NCI-H2196 (cell line): ENCODE measurements at regions not wholly inside any gene's neighbourhood (a gene's known extent, or its start where the extent isn't known, plus 50 kb on each side); places are given as distances from the start of the nearest gene placed in this dataset.

Source experiments
- DNase-seq: peaks from one replicate; lab custom pipeline; 2025; ENCODE audit not compliant: unreplicated experiment; lab: John Stamatoyannopoulos, UW

- no peak for DNase-seq
Measured at GRCh38 chr9:20009606-20010005, 220.8 kb upstream of the SLC24A2 start.

DNA sequence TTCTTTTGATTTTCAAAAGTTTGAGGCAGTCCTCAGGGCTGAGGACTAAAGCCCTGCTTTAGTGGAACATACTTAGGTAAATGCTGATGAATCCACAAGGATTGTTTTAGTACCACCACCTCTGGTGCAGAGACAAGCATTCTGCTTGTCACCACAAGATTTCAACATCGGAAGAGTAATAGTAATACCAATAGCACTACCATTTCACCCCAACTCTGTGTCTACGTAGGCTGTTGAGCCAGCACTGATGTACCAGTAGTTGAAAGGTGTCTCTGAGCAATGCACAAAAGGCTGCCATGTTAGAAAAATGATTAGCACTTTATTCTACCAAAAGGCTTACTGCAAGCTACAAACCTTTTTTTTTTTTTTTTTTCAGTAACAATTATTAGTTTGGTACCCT, 213.2 kb upstream of the SLC24A2 start:
- DNase-seq = no peak

DNA sequence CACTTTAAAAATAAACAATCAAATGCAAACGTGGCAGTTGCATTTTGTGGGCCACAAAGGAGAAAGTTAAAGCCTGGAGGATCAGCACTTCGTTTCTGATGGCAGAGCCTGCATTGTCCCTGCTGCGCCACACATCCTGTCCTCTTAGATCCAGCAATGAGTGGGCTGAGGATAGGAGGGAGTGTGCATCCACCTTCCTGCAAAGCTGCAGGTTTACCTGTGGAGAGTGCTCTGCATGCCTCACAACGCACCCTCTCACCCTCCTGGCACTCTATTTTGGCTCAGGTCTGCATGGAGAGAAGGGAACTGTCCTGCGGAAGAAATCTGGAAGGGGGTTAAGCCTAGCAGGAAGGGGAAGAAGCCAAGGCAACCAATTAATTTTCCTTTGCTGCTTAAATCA, 212.2 kb upstream of the SLC24A2 start:
- DNase-seq = no peak

DNA sequence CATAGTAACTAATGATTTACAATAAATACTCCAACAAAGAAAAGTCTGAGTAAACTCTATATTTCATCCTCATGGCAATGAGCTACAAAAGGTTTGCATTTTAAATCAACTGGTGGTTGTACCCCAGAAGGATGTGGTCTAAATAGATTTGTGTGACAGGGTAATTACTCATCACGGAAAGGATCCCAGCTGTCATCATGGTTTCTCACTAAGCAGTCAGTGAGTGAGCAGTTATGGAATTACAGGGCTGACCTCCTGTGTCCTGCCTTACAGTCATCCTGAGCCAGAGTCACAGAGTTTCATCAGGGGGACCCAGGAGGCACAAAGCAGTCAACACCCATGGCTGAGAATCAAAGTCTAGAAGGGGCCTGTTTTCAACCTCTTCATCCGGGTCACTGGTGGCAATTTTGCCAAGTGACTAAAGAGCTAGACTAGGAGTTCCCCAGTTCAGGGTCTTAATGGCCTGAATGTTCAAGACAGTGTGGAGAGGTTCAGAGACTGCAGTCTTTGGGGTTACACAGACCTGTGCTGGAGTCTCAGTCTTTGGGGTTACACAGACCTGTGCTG, 210.7 kb upstream of the SLC24A2 start:
- no peak for DNase-seq

DNA sequence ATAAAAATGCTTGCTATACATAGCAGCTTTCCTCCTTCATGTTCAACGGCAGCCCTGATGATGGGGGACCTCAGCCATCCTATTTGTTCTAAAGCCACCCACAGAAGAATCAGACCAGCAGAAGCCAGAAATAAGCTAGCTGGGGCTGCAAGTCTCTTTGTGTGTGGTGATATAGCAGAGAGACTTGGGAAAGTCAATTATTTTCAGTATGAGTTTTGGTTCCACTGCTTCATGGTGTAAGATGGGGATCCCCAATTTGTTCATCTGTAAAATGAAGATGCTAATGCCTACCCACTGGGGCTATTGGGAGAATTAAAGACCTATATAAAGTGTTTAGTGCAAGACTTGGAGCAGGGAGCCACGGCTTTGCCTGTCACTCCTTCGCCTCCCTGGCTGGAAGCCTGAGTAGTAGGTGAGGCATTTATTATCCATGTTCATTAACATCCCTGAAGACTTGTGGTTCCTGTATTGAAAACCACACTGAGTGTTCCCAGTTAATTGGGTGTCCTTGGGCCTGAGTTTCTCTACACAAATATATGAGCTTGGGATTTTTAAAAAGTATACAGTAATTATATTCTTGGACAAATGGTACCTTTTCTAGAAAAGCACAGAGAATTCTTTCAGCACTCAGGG, 210.1 kb upstream of the SLC24A2 start:
- no peak for DNase-seq

DNA sequence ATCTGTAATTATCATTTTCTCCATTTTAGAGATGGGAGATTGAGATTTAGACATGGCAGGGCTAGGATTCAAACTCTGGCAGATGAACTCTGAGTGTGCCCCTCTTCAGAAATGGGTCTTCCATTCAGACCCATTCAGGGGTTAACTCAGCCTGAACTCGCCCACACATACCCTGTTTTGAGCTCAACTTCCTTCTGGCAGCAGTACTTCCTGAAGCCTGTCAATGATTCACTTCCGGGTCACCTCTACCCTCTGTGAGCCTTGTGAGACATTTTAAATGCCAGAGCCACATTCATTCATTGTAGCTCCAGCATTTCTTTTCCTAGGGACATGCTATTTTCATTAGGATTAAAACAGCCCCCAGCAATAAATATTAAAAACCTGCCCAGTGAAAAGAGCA, 209.3 kb upstream of the SLC24A2 start:
- DNase-seq = no peak

DNA sequence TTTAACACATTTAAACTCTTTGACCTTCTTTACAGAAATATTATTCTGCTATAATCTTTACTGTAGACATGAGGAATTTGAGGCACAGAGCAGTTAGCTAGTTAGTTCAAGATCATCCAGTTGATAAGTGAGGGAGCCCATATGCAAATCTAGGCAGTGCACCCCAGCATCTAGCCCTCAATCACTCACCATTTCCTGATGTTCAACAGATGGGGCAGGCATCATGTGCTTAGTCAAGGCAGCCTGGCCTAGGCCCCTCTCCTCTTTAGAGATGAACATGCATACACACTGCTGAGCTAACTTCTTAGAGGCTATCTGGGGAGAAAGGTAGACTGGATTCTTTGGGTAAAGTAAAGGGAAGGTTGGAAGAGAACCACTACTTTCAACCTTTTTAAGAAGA, 206.8 kb upstream of the SLC24A2 start:
- DNase-seq = no peak

DNA sequence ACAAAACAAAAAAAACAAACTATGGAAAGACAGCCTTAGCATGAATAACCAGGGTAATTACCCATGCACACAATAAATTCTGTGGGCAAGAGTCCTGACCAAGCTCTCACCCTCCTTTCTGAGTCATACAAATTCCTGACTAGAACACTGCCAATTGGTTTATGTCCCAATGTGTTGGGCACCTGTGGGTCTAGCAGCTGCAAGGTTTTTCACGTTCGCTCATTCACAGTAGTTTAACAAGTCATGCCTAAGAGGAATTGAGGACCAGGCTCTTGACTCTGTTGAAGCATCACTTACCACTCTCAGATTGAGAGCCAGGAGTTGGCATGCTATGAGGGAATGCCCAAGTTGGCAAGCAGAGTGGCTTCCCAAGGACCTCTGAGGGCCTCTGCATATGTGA, 205.5 kb upstream of the SLC24A2 start:
- no peak for DNase-seq

DNA sequence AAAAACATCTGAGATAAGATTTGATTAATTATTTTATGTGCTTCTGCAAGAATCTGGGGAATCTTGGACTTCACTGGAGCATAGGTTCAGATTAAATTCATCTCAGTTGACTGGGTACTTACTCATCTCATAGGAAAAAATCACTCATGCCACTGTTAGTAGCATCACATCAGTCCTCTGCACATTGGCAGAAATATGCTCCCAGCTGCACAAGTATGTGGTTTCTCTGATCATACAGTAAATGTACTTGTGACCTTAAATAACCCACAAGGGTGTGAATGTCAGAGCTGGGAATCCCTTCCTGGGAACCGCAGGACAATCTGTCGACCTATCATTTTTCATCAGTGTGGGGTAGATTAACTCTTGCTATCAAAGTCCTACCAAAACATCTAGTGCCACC, 203.7 kb upstream of the SLC24A2 start:
- no peak for DNase-seq

DNA sequence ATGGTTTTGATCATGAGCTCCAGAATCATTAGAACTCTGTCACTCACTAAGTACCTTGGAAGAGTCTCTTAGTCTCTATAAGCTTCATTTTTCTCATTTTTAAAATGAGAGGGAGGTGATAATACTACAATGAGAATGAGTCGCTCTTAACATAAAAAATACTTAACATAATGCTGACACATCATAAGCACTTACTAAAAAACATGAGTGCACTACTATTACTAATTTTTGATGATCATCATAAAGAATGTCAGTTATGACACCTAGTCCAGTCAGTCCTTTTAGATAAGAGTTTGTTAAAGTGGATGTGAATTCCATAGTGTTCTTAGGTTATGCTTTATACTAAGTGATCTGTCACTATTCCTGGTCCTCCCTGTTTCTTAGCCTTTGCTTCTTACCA, 200.4 kb upstream of the SLC24A2 start:
- DNase-seq = no peak

- DNase-seq = no peak
Measured at GRCh38 chr9:19988281-19988680, 199.4 kb upstream of the SLC24A2 start.

GRCh38 chr9:19985081-19985480, 196.2 kb upstream of the SLC24A2 start:
- DNase-seq = no peak

DNA sequence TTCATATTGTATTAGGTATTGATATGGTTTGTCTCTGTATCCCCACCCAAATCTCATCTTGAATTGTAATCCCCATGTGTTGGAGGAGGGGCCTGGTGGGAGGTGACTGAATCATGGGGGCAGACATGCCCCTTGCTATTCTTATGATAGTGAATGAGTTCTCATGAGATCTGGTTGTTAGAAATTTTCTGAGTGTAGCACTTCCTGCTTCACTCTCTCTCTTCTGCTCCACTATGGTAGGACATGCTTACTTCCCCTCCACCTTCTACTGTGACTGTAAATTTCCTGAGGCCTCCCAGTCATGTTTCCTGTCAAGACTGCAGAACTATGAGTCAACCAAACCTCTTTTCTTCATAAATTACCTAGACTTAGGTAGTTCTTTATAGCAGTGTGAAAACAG, 187.4 kb upstream of the SLC24A2 start:
- no peak for DNase-seq

DNA sequence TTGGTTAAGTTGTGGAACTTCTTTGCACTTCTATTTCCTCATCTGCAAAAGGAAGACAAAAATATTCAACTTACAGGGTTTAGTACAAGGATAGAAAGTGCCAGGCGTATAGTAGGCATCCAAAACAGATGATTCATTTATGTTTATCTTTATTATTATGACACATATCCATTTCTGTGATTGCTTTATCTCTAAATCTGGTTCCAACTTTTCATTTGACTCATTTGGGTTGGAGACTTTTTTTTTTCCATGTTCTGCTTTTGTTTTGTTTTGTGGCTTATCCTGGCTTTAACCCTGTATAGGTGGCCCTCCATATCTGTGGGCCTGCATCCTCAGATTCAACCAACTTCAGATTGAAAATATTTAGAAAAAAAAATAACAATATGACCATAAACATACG, 186.7 kb upstream of the SLC24A2 start:
- no peak for DNase-seq

DNA sequence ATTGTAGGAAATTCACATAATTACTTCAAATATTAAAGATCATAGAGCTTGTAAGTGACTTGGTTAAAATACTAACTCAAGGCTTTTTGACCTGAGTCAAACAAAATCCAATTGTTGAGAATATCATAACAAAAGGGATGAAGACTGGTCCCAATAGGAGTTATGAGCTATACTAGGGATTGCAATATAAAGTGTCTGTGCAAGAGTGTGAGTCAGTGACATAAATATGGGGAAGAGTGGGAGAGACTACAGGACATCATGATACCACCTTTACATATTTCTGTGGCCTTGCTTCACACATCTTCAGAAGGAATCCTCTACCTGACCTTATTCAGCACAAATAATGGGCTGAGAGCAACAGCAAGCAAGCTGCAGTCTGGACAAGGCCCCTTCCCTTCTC, 180.9 kb upstream of the SLC24A2 start:
- no peak for DNase-seq

- no peak for DNase-seq
Measured at GRCh38 chr9:19967888-19968459, 179.1 kb upstream of the SLC24A2 start.

DNA sequence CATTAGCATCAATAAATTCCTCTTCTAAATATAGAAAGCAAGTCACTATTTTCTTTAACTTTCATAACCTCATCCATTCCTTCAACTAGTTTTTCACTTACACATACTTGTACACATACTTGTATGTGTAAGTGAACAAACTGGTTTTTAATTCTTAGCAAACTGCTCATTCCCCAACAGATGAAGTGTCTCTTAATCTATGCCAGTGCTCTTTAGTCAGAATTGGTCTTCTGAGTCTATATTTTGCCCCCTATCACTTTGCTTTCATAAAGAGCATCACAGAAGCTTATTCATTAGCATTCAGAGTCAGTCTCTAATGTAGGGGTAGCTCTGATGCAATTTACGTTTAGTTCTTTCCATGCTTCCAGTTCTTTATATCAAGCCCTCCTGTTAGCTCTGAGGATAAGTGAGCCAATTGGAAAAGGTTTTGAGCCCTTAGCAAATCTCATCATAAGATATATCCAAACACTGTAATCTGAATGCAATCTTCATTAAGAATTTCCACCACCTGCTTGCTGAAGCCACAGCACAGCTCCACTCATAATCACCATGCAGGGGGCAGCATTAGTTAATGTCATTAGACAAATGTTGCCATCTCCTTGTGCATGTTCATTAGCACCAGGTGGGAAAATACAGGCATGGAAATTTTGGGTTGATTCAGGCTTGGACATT, 178.5 kb upstream of the SLC24A2 start:
- no peak for DNase-seq

- DNase-seq = no peak
Measured at GRCh38 chr9:19965336-19965735, 176.5 kb upstream of the SLC24A2 start.

- DNase-seq = no peak
Measured at GRCh38 chr9:19947996-19948395, 159.2 kb upstream of the SLC24A2 start.

DNA sequence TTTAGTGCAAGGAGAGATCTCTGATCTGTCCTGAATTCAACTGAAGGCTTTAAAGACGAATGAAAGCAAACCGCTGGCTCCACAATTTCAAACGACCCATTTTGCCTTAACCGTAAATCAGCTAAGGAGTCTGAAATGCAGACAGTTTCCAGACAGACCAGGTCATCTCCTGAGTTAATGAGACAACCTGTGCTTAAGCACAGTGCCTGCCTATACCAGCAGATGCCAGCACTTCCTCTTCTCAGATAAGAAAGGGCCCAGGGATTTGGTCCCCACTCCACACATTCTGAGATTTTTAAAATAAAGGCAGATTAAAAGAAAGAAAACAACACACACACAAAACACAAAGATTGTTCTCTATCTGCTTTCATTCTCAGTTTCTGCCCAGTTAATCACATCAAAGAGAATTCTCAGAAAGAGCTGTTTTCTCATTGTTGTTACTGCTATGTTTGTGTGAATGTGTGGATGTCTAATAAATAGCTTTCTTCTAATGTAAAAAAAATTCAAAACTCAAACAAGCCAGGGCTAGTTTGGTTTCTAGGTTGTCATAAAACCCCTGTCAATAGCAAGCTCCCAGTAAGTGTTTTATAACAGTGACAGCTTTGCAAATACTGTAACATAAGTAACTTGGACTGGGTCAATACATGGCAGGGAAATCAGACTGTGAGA, 157.7 kb upstream of the SLC24A2 start:
- DNase-seq = no peak

DNA sequence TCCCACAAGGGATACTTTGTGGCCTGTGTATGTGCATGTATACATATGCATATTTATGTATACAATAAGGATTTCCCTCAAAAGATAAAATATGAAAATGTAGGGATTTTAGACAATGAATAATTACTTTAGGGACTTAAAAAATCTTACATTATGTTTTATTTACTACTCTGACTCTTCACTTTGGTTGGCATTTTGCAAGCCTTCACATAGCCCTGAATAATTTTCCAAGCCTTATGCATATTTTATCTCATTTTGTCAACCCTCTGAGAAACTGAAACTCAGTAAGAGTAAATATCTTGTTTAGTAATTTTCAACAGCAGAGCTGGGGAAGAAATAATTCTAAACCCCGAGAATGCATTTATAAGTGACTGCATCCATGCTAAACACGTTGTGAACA, 153.0 kb upstream of the SLC24A2 start:
- DNase-seq = no peak
